Bronchial epithelial cell (primary cell): ENCODE measurements at regions not wholly inside any gene's neighbourhood (a gene's known extent, or its start where the extent isn't known, plus 50 kb on each side); places are given as distances from the start of the nearest gene placed in this dataset.

Experiments used
- DNase-seq: peaks from one replicate; pipeline ENCODE4 v3.0.0-alpha.2; 2010; ENCODE audit warnings: low read depth
- FAIRE-seq: peaks from 2 replicates; lab custom pipeline; 2011; peaks lifted over from hg19 to GRCh38; lab: Jason Lieb, UNC
- H3K27me3 ChIP-seq: 2 replicates; pipeline ENCODE4 v1.5.1; 2011; ENCODE audit warnings: low read length; ENCODE audit not compliant: control insufficient read depth, insufficient read depth
- H3K36me3 ChIP-seq: 2 replicates; pipeline ENCODE4 v1.5.1; 2011; ENCODE audit warnings: low read length; ENCODE audit not compliant: control insufficient read depth, insufficient read depth
- H3K4me3 ChIP-seq: 2 replicates; pipeline ENCODE4 v1.5.1; 2011; ENCODE audit warnings: mild to moderate bottlenecking, low read depth, low read length, control low read depth
- CTCF ChIP-seq: IDR thresholded peaks from 2 replicates; pipeline ENCODE4 v1.5.1; 2011; ENCODE audit warnings: mild to moderate bottlenecking, moderate library complexity, low read length, control low read depth, inconsistent platforms; ENCODE audit not compliant: insufficient read depth, severe bottlenecking

- H3K27me3 ChIP-seq: no peaks in the 10 kb centered on the region
- FAIRE-seq: no peak
- DNase-seq: no peak
Measured at GRCh38 chr18:73920033-73920432, 227.6 kb downstream of the FBXO15 start.

DNA sequence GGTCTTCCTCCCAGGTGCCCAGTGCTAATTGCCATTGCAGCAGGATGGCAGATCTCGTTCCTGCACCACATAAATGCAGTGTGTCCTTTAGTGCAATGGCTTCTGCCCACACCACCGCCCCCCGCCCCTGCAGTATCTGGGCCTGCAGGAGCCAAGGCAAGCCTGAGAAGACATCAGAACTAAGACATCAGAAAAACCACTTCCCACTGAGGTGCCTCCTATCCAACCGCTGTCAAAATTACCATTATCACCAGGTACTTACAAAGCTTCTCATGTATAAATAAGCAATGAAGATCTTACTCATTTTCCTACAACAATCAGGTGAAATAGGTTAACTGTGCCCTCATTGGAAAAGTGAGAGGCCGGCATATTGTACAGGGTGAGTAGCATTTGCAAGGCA is 228.8 kb downstream of the FBXO15 start:
- DNase-seq (no peak), FAIRE-seq (no peak)
- H3K27me3 ChIP-seq: no peaks in the 10 kb centered on the region
- TF ChIP-seq CTCF: no peak
- no peaks in the 10 kb centered on the region for H3K36me3 ChIP-seq
- no peak overlapping the region for H3K4me3 ChIP-seq

More at GRCh38 chr18:73920033-73920432, 227.6 kb downstream of the FBXO15 start:
- Histone ChIP-seq H3K4me3 (no peak overlapping the region), H3K36me3 (no peaks in the 10 kb centered on the region)
- no peak for TF ChIP-seq CTCF

DNA sequence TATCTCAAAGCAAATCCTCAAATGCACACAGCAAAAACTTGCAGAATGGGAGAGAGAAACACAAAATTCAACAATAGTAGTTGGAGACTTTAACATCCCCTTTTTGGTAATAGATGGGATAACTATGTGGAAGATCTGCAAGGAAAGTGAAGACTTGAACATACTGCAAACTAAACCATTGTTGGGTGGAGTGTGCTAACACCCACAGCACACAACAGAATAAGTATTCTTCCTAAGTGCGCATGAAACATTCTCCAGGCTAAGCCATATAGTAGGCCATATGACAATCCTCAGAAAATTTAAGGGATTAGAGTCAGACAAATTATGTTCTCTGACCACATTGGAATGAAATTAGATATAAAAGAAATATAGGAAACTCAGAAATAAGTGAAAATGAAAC is 230.6 kb downstream of the FBXO15 start:
- TF ChIP-seq CTCF: no peak

DNA sequence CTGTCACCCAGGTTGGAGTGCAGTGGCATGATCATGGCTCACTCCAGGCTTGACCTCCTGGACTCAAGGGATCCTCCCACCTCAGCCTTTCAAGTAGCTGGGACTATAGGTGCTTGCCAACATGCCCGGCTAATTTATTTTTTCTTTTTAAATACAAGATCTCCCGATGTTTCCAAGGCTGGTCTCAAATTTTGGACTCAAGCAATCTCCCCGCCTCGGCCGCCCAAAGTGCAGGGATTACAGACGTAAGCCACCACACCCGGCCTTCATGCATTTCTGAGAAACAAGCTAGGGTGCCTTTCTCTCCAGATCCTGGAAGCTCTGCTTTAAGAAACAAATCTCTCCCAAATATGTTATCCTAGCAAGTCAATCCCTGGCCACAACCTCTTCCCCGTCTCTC is 234.1 kb downstream of the FBXO15 start:
- Histone ChIP-seq H3K36me3 (no peaks in the 10 kb centered on the region), H3K4me3 (no peak overlapping the region), H3K27me3 (no peaks in the 10 kb centered on the region)
- TF ChIP-seq CTCF: no peak
- DNase-seq (no peak), FAIRE-seq (no peak)

More for the DNA sequence above, 230.6 kb downstream of the FBXO15 start:
- H3K36me3 ChIP-seq: no peaks in the 10 kb centered on the region
- no peak overlapping the region for H3K4me3 ChIP-seq
- no peak for DNase-seq
- H3K27me3 ChIP-seq: no peaks in the 10 kb centered on the region
- no peak for FAIRE-seq

DNA sequence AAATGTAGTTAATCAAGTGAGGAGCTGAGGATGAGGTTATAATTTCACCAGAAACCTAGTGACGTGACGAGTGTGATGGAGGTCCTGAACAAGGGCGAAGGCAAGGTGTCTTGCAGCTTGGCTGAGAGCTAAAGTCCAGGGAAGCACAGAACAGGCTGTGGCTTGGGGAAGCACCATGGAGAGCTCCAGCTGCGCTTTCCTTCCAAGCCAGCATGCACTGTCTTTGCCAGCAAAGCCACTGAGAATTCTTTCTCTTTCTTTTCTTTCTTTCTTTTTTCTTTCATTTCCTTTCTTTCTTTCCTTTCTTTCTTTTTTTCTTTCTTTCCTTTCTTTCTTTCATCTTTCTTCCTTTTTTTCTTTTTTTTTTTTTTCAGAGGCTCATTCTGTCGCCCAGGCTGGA is 239.3 kb downstream of the FBXO15 start:
- Histone ChIP-seq H3K4me3 (no peak overlapping the region), H3K27me3 (no peaks in the 10 kb centered on the region), H3K36me3 (no peaks in the 10 kb centered on the region)
- FAIRE-seq (no peak), DNase-seq (peak; percentile 29)
- no peak for TF ChIP-seq CTCF

DNA sequence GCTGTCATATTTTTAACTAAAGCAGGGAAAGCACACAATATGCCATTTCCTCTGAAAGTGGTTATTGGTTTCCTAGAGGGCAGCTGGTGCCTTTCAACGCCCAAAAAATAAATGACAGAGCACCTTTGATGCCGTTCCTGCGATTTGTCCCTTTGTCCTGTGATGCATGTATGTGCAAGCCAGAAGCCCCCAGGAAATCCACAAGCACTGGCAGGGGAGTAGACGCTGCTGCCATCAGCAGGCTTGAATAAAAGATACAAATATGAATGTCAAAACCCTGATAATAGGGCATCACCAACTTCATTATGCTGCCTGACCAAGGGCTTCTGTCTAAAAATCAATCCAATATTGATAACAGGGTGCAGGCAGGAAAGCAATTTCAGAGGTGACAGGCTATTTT is 246.1 kb downstream of the FBXO15 start:
- no peaks in the 10 kb centered on the region for H3K27me3 ChIP-seq
- no peak for DNase-seq
- TF ChIP-seq CTCF: no peak
- FAIRE-seq: no peak
- no peaks in the 10 kb centered on the region for H3K36me3 ChIP-seq
- H3K4me3 ChIP-seq: no peak overlapping the region
